ENCODE measurements at regions not wholly inside any gene's neighbourhood (a gene's known extent, or its start where the extent isn't known, plus 50 kb on each side); places are given as distances from the start of the nearest gene placed in this dataset.

- Mint-ChIP-seq H3K4me3 (ENCODE audit: unreplicated experiment) (no peak overlapping the region), H3K36me3 (ENCODE audit: insufficient read depth, unreplicated experiment) (no peaks in the 10 kb centered on the region), H3K27me3 (ENCODE audit: insufficient read depth, unreplicated experiment) (no peaks in the 10 kb centered on the region), H3K27ac (ENCODE audit: unreplicated experiment) (no peak overlapping the region), H3K9me3 (ENCODE audit: unreplicated experiment) (no peaks in the 10 kb centered on the region), H3K4me1 (ENCODE audit: low read depth, unreplicated experiment) (no peaks in the 10 kb centered on the region)
- Histone ChIP-seq H3K27me3 (replicated peaks; ENCODE audit: control insufficient read depth, insufficient read depth, low read length) (no peaks in the 10 kb centered on the region), H3K4me3 (ENCODE audit: low read depth, low read length) (no peak overlapping the region), H3K9me3 (no peaks in the 10 kb centered on the region; the same call in 1 of the 2 replicates), H3K36me3 (ENCODE audit: control insufficient read depth, insufficient read depth, low read length) (no peaks in the 10 kb centered on the region), H3K4me1 (no peaks in the 10 kb centered on the region)
- ChIA-PET CTCF (no interaction called here), POLR2A (no interaction called here)
- no peak for DNase-seq
- TF ChIP-seq CTCF (IDR thresholded peaks at IDR 0.05; ENCODE audit: insufficient read depth in 1 of 2, low read depth in 1 of 2, low read length in 1 of 2, severe bottlenecking in 1 of 2, unreplicated experiment in 1 of 2): no peak
- intact Hi-C loops (cut with micrococcal nuclease; ENCODE audit: unreplicated experiment): no loop called here
- BruUV-seq (replicated peaks): no TSS peak
Observed at GRCh38 chr13:68110178-68110768, 880.1 kb upstream of the PCDH9 start.

- ChIA-PET POLR2A (no interaction called here), CTCF (no interaction called here)
- Mint-ChIP-seq H3K27me3 (ENCODE audit: insufficient read depth, unreplicated experiment) (no peaks in the 10 kb centered on the region), H3K4me3 (ENCODE audit: unreplicated experiment) (no peak overlapping the region), H3K4me1 (ENCODE audit: low read depth, unreplicated experiment) (no peaks in the 10 kb centered on the region), H3K27ac (ENCODE audit: unreplicated experiment) (no peak overlapping the region), H3K36me3 (ENCODE audit: insufficient read depth, unreplicated experiment) (no peaks in the 10 kb centered on the region), H3K9me3 (ENCODE audit: unreplicated experiment) (no peaks in the 10 kb centered on the region)
- intact Hi-C loops (cut with micrococcal nuclease; ENCODE audit: unreplicated experiment): no loop called here
- no peak for TF ChIP-seq CTCF (IDR thresholded peaks at IDR 0.05; ENCODE audit: insufficient read depth in 1 of 2, low read depth in 1 of 2, low read length in 1 of 2, severe bottlenecking in 1 of 2, unreplicated experiment in 1 of 2)
- no peaks in the 10 kb centered on the region for H3K36me3 ChIP-seq (ENCODE audit: control insufficient read depth, insufficient read depth, low read length)
- H3K4me1 ChIP-seq: no peaks in the 10 kb centered on the region
- H3K4me3 ChIP-seq (ENCODE audit: low read depth, low read length): no peak overlapping the region
- H3K9me3 ChIP-seq: no peaks in the 10 kb centered on the region; the same call in 1 of the 2 replicates
- DNase-seq: no peak
- H3K27me3 ChIP-seq (replicated peaks; ENCODE audit: control insufficient read depth, insufficient read depth, low read length): no peaks in the 10 kb centered on the region
- BruUV-seq (replicated peaks): no TSS peak
Observed at GRCh38 chr13:68107667-68108066, 877.5 kb upstream of the PCDH9 start.

GRCh38 chr13:68099631-68100030 lies 869.5 kb upstream of the PCDH9 start:
- intact Hi-C loops (cut with micrococcal nuclease; ENCODE audit: unreplicated experiment): no loop called here
- no peaks in the 10 kb centered on the region for H3K27me3 ChIP-seq (replicated peaks; ENCODE audit: control insufficient read depth, insufficient read depth, low read length)
- no peak for DNase-seq
- Mint-ChIP-seq H3K4me3 (ENCODE audit: unreplicated experiment) (no peak overlapping the region), H3K27ac (ENCODE audit: unreplicated experiment) (no peak overlapping the region), H3K9me3 (ENCODE audit: unreplicated experiment) (peaks cover 8% of the 10 kb centered on the region), H3K36me3 (ENCODE audit: insufficient read depth, unreplicated experiment) (no peaks in the 10 kb centered on the region), H3K27me3 (ENCODE audit: insufficient read depth, unreplicated experiment) (no peaks in the 10 kb centered on the region), H3K4me1 (ENCODE audit: low read depth, unreplicated experiment) (no peaks in the 10 kb centered on the region)
- CTCF ChIA-PET: no interaction called here
- no peaks in the 10 kb centered on the region for H3K4me1 ChIP-seq
- no peak for TF ChIP-seq CTCF (IDR thresholded peaks at IDR 0.05; ENCODE audit: insufficient read depth in 1 of 2, low read depth in 1 of 2, low read length in 1 of 2, severe bottlenecking in 1 of 2, unreplicated experiment in 1 of 2)
- H3K9me3 ChIP-seq: no peaks in the 10 kb centered on the region
- no TSS peak for BruUV-seq (replicated peaks)
- POLR2A ChIA-PET: no interaction called here
- H3K36me3 ChIP-seq (ENCODE audit: control insufficient read depth, insufficient read depth, low read length): no peaks in the 10 kb centered on the region
- no peak overlapping the region for H3K4me3 ChIP-seq (ENCODE audit: low read depth, low read length)

All from Caco-2 (cell line).